GM19035 (cell line): ENCODE measurements at regions not wholly inside any gene's neighbourhood (a gene's known extent, or its start where the extent isn't known, plus 50 kb on each side); places are given as distances from the start of the nearest gene placed in this dataset.

Source experiments
- ATAC-seq: cut with Tn5 transposase; IDR thresholded peaks from one replicate; pipeline ENCODE4 v1.9.1; 2021; ENCODE audit not compliant: unreplicated experiment

GRCh38 chr6:71585472-71585871 is 296.9 kb downstream of the OGFRL1 start:
- no peak for ATAC-seq

DNA sequence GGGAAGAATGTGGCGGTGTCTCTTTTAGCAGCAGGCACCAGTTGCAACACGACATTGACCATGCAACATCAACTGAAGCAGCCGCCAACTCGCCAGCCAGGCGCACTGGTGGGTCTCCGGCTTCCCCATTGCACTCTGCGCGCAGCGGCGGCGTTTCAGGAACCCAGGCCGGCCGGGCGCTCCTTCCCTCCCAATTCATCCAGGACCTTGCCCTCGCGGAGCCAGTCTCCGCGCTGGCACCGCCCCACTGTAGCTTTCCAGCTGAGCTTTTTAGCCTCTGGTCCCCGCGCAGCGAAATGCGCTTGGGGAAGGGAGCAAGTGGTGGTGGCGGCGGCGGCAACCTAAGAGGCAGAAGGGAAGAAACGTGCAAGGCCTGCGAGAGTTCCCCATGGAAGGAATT is 297.9 kb upstream of the RIMS1 start:
- ATAC-seq = no peak

DNA sequence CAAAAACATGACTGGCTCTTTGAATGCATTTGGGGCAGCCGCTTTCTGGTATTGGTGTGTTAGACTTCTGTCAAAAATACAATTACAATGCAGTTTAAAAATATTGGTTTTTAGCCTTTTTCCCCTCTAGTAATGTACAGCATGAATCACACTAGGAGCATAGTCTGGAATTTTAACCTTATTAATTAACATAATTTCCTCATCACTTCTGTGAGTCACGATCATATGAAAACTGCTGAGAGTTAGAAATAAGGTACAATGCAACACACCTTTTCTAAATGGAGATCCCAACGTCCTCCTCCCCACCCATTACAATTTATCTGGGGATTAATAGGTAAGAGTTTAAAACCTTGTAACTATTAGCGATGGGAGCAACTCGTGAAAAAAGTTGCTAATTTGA is 297.1 kb upstream of the RIMS1 start:
- no peak for ATAC-seq

GRCh38 chr6:71592643-71593042 is 293.7 kb upstream of the RIMS1 start:
- no peak for ATAC-seq

GRCh38 chr6:71599359-71599758 is 287.0 kb upstream of the RIMS1 start:
- no peak for ATAC-seq

- no peak for ATAC-seq
Observed at GRCh38 chr6:71602385-71603007, 283.9 kb upstream of the RIMS1 start.

- no peak for ATAC-seq
Observed at GRCh38 chr6:71603021-71603420, 283.3 kb upstream of the RIMS1 start.

DNA sequence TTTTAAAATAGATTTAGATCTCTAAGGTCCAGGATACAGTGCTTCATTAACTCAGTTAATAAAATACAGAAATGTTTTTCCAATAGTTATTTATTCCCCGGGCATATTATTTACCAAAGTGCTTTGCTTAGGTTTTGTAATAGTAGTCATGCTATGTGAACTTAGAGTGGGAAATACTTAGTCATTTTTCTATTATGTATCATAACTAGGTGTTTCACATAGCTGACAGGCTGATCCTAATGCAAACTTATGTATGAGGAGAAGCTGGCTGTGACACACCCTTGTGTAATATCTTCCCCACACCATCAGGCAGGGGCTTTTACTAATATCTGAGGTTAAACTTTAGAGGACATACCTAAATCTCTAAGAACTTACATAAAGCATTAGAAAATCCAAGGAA is 277.7 kb upstream of the RIMS1 start:
- ATAC-seq = no peak

DNA sequence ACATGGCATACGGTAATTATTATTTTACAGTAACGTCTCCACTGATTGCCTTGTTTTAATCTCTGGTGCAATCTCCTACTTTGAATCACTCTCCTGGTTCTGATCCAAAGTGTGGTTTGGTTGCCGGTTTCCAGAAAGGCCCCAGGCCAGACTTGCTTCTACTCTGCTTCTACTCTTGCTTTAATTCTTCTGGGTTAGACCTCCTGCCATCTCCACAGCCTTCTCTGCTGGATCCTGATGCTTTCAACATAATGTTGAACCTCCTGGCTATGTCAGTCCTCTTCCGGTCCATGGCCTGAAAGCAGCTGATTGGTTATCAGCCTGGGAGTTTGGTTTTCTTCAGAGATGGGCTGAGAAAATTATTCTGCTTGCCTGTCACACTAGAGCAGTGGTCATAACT is 266.5 kb upstream of the RIMS1 start:
- no peak for ATAC-seq

DNA sequence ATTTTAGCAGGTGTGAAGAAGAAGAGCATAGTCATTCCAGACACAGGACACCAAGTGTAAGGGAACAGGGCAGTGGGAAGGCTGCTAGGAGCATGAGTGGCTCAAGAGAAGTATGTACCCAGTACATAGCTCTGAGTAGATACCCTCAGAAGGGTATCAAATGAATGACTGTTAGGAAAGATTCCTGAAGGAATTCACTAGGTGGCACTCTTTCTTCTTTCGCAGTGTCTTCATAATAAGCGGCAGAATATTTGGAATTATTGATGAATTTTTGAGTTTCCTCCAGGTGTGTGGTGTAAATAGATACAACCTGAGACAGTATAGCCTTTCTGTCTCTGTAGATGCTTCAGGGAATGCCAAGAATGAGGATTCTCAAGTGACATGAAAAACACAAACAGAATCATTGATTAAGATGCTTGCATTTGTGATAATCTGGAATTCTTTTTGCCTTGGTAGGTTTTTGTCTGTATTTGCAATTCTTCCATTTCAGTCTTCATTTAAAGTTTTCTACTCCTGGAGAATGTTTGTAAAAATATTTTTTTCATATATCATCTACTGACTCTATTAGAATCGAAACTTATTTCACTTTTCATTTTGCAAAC is 264.3 kb upstream of the RIMS1 start:
- ATAC-seq = no peak

- no peak for ATAC-seq
Observed at GRCh38 chr6:71642120-71642519, 244.2 kb upstream of the RIMS1 start.

GRCh38 chr6:71642793-71643192 is 243.6 kb upstream of the RIMS1 start:
- no peak for ATAC-seq

GRCh38 chr6:71645299-71645698 is 241.1 kb upstream of the RIMS1 start:
- no peak for ATAC-seq

GRCh38 chr6:71649915-71650314 is 236.4 kb upstream of the RIMS1 start:
- ATAC-seq = no peak

DNA sequence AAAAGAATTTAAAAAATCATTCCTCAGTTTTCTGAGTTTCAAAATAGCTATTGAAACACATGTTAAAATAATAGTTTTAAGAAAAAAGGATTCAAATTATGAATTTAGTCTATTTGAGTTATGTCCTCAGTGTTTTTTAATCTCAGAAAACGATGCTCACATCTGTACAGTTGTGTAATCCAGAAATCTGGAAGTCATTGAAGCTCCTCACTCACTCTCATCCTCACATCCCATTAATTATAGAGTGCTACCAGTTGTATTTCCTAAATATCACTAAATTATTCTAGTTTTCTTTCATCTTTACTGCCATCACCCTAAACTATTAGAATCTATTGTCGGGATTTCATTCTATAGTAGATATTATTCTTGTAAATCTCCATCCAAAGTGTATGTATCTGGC is 234.7 kb upstream of the RIMS1 start:
- ATAC-seq = no peak

- ATAC-seq = no peak
Observed at GRCh38 chr6:71656121-71656520, 230.2 kb upstream of the RIMS1 start.

DNA sequence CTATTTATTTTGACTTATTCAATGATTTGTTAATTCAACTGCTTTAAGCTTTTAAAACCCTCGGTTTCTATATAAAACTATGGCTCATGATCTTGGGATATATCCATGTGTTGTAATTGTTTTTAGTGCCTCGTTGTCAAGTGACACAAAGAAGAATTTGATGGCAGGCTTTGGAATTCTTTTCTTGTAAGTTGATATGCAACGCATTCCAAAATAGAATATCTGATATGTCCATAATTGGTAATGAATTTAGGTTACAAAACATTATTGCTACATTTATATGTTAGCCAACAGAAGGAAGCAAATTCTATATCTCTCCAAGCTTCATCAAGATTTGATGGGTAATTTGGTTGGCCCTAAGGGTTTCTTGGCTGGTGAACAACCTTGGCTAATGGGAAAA is 220.4 kb upstream of the RIMS1 start:
- no peak for ATAC-seq

- ATAC-seq = no peak
Observed at GRCh38 chr6:71672876-71673275, 213.5 kb upstream of the RIMS1 start.

DNA sequence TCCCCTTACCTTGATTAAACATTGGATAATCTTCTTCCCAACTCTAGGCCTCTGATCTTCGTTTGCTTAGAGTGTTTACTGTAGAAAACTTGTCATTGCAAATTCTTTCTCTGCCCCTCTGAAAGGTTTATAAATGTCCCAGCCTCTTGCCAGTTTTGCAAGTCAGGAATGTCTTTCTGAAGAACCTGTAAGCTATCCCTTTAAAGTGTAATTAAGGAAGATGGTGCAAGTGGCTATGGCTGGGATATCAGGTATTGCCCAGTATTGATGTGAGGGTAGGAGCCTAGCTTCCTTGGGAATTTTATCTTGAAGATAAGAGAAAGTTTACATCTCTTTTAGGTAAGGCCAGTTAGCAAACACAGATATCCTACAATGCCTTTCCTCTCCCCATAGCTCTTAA is 211.0 kb upstream of the RIMS1 start:
- no peak for ATAC-seq

GRCh38 chr6:71676298-71676697 is 210.1 kb upstream of the RIMS1 start:
- ATAC-seq = no peak

DNA sequence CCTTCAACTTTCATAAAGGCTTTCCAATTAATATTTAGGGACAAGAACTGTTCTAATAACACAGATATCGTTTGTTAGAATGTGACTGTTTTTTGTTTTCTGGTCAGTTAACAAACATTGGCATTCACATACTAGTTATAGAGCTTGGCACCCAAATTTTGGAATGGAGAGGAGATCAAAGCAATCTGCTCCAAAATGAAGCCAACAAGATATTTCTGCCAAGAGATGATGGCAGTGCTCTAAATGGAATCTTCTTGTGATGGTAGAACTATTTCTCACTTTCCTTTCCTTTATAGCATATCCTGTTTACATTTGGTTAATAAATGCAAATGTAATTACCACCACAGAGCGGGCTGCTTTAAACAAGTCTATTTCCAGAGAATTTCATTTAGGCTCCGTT is 208.3 kb upstream of the RIMS1 start:
- ATAC-seq = no peak

DNA sequence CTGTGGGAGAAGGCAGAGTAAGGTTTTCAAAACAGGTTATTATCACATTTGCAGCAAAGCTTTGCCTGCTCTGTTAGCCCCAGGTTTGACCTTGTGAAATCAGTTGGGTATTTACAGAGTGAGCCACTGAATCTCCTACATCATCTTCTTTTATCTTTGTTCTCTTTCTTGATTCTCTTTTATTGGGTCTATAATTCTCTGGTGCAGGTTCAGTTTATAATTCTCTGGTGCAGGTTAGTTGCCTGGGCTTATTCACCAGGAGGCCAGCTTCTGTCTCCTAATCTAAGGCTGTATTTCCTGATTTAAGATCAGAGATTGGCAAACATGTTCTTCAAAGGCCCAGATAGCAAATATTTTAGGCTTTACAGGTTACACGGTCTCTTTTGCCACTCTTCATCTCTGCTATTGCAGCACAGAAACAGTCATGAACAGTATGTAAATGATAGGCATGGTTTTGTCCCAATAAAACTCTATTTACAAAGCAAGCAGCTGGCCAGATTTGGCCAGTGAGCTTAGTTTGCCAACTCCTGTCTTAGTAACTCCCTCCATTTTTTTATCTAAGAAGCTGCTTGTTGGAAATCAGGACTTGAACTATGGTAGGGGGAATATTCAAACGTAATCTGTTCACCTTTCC is 205.0 kb upstream of the RIMS1 start:
- ATAC-seq = no peak
